ENCODE measurements at regions not wholly inside any gene's neighbourhood (a gene's known extent, or its start where the extent isn't known, plus 50 kb on each side); places are given as distances from the start of the nearest gene placed in this dataset.

GRCh38 chr7:84700563-84701370 is 486.1 kb downstream of the SEMA3D start:
- DNase-seq (ENCODE audit: low spot score): no peak
- no peak for TF ChIP-seq CTCF (IDR thresholded peaks at IDR 0.05; ENCODE audit: extremely low read depth, insufficient read depth, missing control alignments)
- in situ Hi-C loops (cut with MboI; ENCODE audit: low pct_unique_long_range_greater_than_20kb, low sequenced_read_pairs, unreplicated experiment): no loop called here

- DNase-seq (ENCODE audit: low spot score): no peak
- TF ChIP-seq CTCF (IDR thresholded peaks at IDR 0.05; ENCODE audit: extremely low read depth, insufficient read depth, missing control alignments): no peak
- in situ Hi-C loops (cut with MboI; ENCODE audit: low pct_unique_long_range_greater_than_20kb, low sequenced_read_pairs, unreplicated experiment): no loop called here
These were observed 489.4 kb downstream of the SEMA3D start for GRCh38 chr7:84697506-84697905.

- no peak for DNase-seq (ENCODE audit: low spot score)
- TF ChIP-seq CTCF (IDR thresholded peaks at IDR 0.05; ENCODE audit: extremely low read depth, insufficient read depth, missing control alignments): no peak
- in situ Hi-C loops (cut with MboI; ENCODE audit: low pct_unique_long_range_greater_than_20kb, low sequenced_read_pairs, unreplicated experiment): no loop called here
These were observed 493.4 kb downstream of the SEMA3D start for GRCh38 chr7:84693483-84693882.

GRCh38 chr7:84688671-84689070 is 494.1 kb upstream of the SEMA3A start:
- in situ Hi-C loops (cut with MboI; ENCODE audit: low pct_unique_long_range_greater_than_20kb, low sequenced_read_pairs, unreplicated experiment): no loop called here
- no peak for DNase-seq (ENCODE audit: low spot score)
- TF ChIP-seq CTCF (IDR thresholded peaks at IDR 0.05; ENCODE audit: extremely low read depth, insufficient read depth, missing control alignments): no peak

GRCh38 chr7:84686373-84686772 is 491.8 kb upstream of the SEMA3A start:
- no peak for TF ChIP-seq CTCF (IDR thresholded peaks at IDR 0.05; ENCODE audit: extremely low read depth, insufficient read depth, missing control alignments)

GRCh38 chr7:84684836-84685480 is 490.4 kb upstream of the SEMA3A start:
- no peak for DNase-seq (ENCODE audit: low spot score)
- no peak for TF ChIP-seq CTCF (IDR thresholded peaks at IDR 0.05; ENCODE audit: extremely low read depth, insufficient read depth, missing control alignments)
- in situ Hi-C loops (cut with MboI; ENCODE audit: low pct_unique_long_range_greater_than_20kb, low sequenced_read_pairs, unreplicated experiment): no loop called here

More at GRCh38 chr7:84686373-84686772, 491.8 kb upstream of the SEMA3A start:
- in situ Hi-C loops (cut with MboI; ENCODE audit: low pct_unique_long_range_greater_than_20kb, low sequenced_read_pairs, unreplicated experiment): no loop called here
- DNase-seq (ENCODE audit: low spot score): no peak

All from GM13977 (cell line).